Aorta (tissue), 5 donors: ENCODE measurements at regions not wholly inside any gene's neighbourhood (a gene's known extent, or its start where the extent isn't known, plus 50 kb on each side); places are given as distances from the start of the nearest gene placed in this dataset.

Source experiments
- ATAC-seq: fragments of 200-7000 bp; cut with Tn5 transposase; one replicate; pipeline ENCODE4 v1.9.1; 2022; ENCODE audit warnings: moderate library complexity; ENCODE audit not compliant: low FRiP score
- DNase-seq, 2 donors: peaks; one replicate each; pipeline ENCODE4 v3.0.0-alpha.2; 2020
- H3K27ac ChIP-seq, 2 donors: one replicate each; pipeline ENCODE4 v1.5.1; 2013; ENCODE audit warnings: low read length in 2 of 2, mild to moderate bottlenecking in 2 of 2, moderate library complexity in 2 of 2, control low read depth in 1 of 2, inconsistent platforms in 1 of 2, low read depth in 1 of 2
- H3K27me3 ChIP-seq, 2 donors: one replicate each; pipeline ENCODE4 v1.6.1; 2013; ENCODE audit warnings: control low read depth in 1 of 2, low read length in 1 of 2, mild to moderate bottlenecking in 1 of 2, moderate library complexity in 1 of 2; ENCODE audit not compliant: insufficient read depth in 2 of 2, control insufficient read depth in 1 of 2
- H3K36me3 ChIP-seq, 2 donors: one replicate each; pipeline ENCODE4 v1.6.1; 2013; ENCODE audit warnings: control low read depth in 1 of 2, low read length in 1 of 2, mild to moderate bottlenecking in 1 of 2; ENCODE audit not compliant: insufficient read depth in 2 of 2, control insufficient read depth in 1 of 2
- H3K4me1 ChIP-seq, 2 donors: one replicate each; pipeline ENCODE4 v1.6.1; 2013; ENCODE audit warnings: low read length in 2 of 2, control low read depth in 1 of 2, mild to moderate bottlenecking in 1 of 2, moderate library complexity in 1 of 2; ENCODE audit not compliant: insufficient read depth in 2 of 2, control insufficient read depth in 1 of 2
- H3K4me3 ChIP-seq, 2 donors: one replicate each; pipeline ENCODE4 v1.5.1; 2013; ENCODE audit warnings: low read length in 2 of 2, control low read depth in 1 of 2, mild to moderate bottlenecking in 1 of 2
- H3K9me3 ChIP-seq: one replicate; pipeline ENCODE4 v1.6.1; 2013; ENCODE audit warnings: mild to moderate bottlenecking, low read length; ENCODE audit not compliant: control insufficient read depth
- WGBS, 2 donors: extraction: QIAGEN DNeasy Blood & Tissue Kit; methylation state at CpG; one replicate each; pipeline ENCODE4 v1.1.7; 2013; 5-methylcytosine and 5-hydroxymethylcytosine counted together
- intact Hi-C, 2 donors: fragments of 100-400 bp; cut with DNase I; formaldehyde crosslinking; loops; one replicate each; pipeline versions ENCODE4 v1.14.2 to v1.15.0; 2022
- donor health status: healthy with polysubstance abuse.
- donor health status: Bipolar disorder and iron deficiency.
- donor health status: DM: no; HTN: no; CAD: no.
- donor health status: DM: no; HTN: no; CAD: no.
- donor health status: DM: yes; HTN: yes; CAD: no.

GRCh38 chr15:92332125-92332899, 61.4 kb upstream of the ST8SIA2 start:
- 86 to 88% methylated on average over 6 of the region's 6 CpGs for WGBS, 2 donors
- Histone ChIP-seq H3K4me3 (no peak overlapping the region), H3K4me1 (no peaks in the 10 kb centered on the region), H3K9me3 (peaks cover 6% of the 10 kb centered on the region), H3K27ac (no peak overlapping the region), H3K27me3 (no peaks in the 10 kb centered on the region), H3K36me3 (no peaks in the 10 kb centered on the region)
- DNase-seq (no peak), ATAC-seq (no peak)
- intact Hi-C loops: no loop called here

- H3K4me1 ChIP-seq: no peaks in the 10 kb centered on the region
- ATAC-seq: no peak
These were observed 60.0 kb upstream of the ST8SIA2 start for GRCh38 chr15:92333709-92334108.

GRCh38 chr15:92336419-92336987, 57.2 kb upstream of the ST8SIA2 start:
- Histone ChIP-seq H3K9me3 (peaks cover 5% of the 10 kb centered on the region), H3K36me3 (no peaks in the 10 kb centered on the region), H3K27ac (no peak overlapping the region), H3K4me3 (no peak overlapping the region), H3K4me1 (no peaks in the 10 kb centered on the region), H3K27me3 (no peaks in the 10 kb centered on the region)
- ATAC-seq: no peak
- intact Hi-C loops: no loop called here
- DNase-seq: no peak
- 83 to 93% methylated on average over 2 of the region's 2 CpGs for WGBS, 2 donors

More at GRCh38 chr15:92333709-92334108, 60.0 kb upstream of the ST8SIA2 start:
- Histone ChIP-seq H3K36me3 (no peaks in the 10 kb centered on the region), H3K9me3 (peaks cover 5% of the 10 kb centered on the region), H3K27me3 (no peaks in the 10 kb centered on the region), H3K4me3 (no peak overlapping the region), H3K27ac (no peak overlapping the region)
- intact Hi-C loops: no loop called here
- no peak for DNase-seq
- 93 to 95% methylated on average over 2 of the region's 2 CpGs for WGBS, 2 donors

- H3K36me3 ChIP-seq: no peaks in the 10 kb centered on the region
- intact Hi-C loops: no loop called here
- ATAC-seq (no peak), DNase-seq (no peak)
- H3K4me1 ChIP-seq: no peaks in the 10 kb centered on the region
- 79 to 87% methylated on average over 3 of the region's 3 CpGs for WGBS, 2 donors
- H3K27ac ChIP-seq: no peak overlapping the region
- H3K27me3 ChIP-seq: no peaks in the 10 kb centered on the region
- no peak overlapping the region for H3K4me3 ChIP-seq
- no peaks in the 10 kb centered on the region for H3K9me3 ChIP-seq
These were observed 54.3 kb upstream of the ST8SIA2 start for GRCh38 chr15:92339361-92339760.
